GM23338 (cell line): ENCODE measurements at regions not wholly inside any gene's neighbourhood (a gene's known extent, or its start where the extent isn't known, plus 50 kb on each side); places are given as distances from the start of the nearest gene placed in this dataset.

ENCODE experiments used
- ATAC-seq: fragments of 200-7000 bp; cut with Tn5 transposase; 3 replicates; pipeline ENCODE4 v1.9.1; 2020
- DNase-seq: peaks from one replicate; pipeline ENCODE4 v3.0.0-alpha.2; 2015; ENCODE audit warnings: low spot score
- H2AFZ ChIP-seq: fragments of 200-600 bp; sonication (generic); 2 replicates; pipeline ENCODE4 v1.8.0; 2016; ENCODE audit warnings: antibody characterized with exemption, mild to moderate bottlenecking, moderate library complexity
- H3F3A ChIP-seq: fragments of 200-600 bp; sonication (generic); replicated peaks from 2 replicates; pipeline ENCODE4 v1.8.0; 2017; ENCODE audit warnings: antibody characterized with exemption, mixed run types, low read depth
- H3K27ac ChIP-seq: fragments of 200-600 bp; sonication (generic); 2 replicates; pipeline ENCODE4 v1.6.1; 2016; ENCODE audit warnings: low read depth
- H3K27me3 ChIP-seq: fragments of 200-600 bp; sonication (generic); 2 replicates; pipeline ENCODE4 v1.8.0; 2016; ENCODE audit warnings: mild to moderate bottlenecking, mixed run types, moderate library complexity; ENCODE audit not compliant: insufficient read depth
- H3K36me3 ChIP-seq: fragments of 200-600 bp; sonication (generic); 2 replicates; pipeline ENCODE4 v1.8.0; 2016; ENCODE audit warnings: mild to moderate bottlenecking; ENCODE audit not compliant: insufficient read depth
- H3K4me1 ChIP-seq: fragments of 200-600 bp; sonication (generic); 2 replicates; pipeline ENCODE4 v1.8.0; 2016; ENCODE audit warnings: mild to moderate bottlenecking, moderate library complexity; ENCODE audit not compliant: insufficient read depth
- H3K4me2 ChIP-seq: fragments of 200-600 bp; sonication (generic); 2 replicates; pipeline ENCODE4 v1.7.1; 2017; ENCODE audit warnings: mixed run types
- H3K4me3 ChIP-seq: fragments of 200-600 bp; sonication (generic); 2 replicates; pipeline ENCODE4 v1.6.1; 2016; ENCODE audit warnings: mixed run types
- H3K79me2 ChIP-seq: fragments of 200-600 bp; sonication (generic); replicated peaks from 2 replicates; pipeline ENCODE4 v1.8.0; 2017; ENCODE audit warnings: mild to moderate bottlenecking; ENCODE audit not compliant: insufficient read depth
- H3K9me2 ChIP-seq: fragments of 200-600 bp; sonication (generic); 2 replicates; pipeline ENCODE4 v1.8.0; 2017; ENCODE audit not compliant: insufficient read depth
- H4K20me1 ChIP-seq: fragments of 200-600 bp; sonication (generic); replicated peaks from 2 replicates; pipeline ENCODE4 v1.8.0; 2017; ENCODE audit warnings: mild to moderate bottlenecking; ENCODE audit not compliant: insufficient read depth
- H3K27ac Mint-ChIP-seq: 2 replicates; pipeline ENCODE4 v1.8.0; 2020; ENCODE audit warnings: inconsistent platforms, mild to moderate bottlenecking, moderate library complexity, mixed read lengths
- H3K27me3 Mint-ChIP-seq: 3 replicates; pipeline ENCODE4 v1.8.0; 2022; ENCODE audit warnings: low read depth, mild to moderate bottlenecking, moderate library complexity, mixed read lengths, inconsistent platforms; ENCODE audit not compliant: insufficient read depth, poor library complexity
- H3K36me3 Mint-ChIP-seq: 3 replicates; pipeline ENCODE4 v1.8.0; 2021; ENCODE audit warnings: low read depth, mild to moderate bottlenecking, inconsistent platforms, moderate library complexity, mixed read lengths
- H3K4me1 Mint-ChIP-seq: 3 replicates; pipeline ENCODE4 v1.8.0; 2020; ENCODE audit warnings: mild to moderate bottlenecking, inconsistent platforms, mixed read lengths
- H3K4me3 Mint-ChIP-seq: 3 replicates; pipeline ENCODE4 v1.8.0; 2021; ENCODE audit warnings: moderate library complexity, mild to moderate bottlenecking, inconsistent platforms, mixed read lengths
- H3K9me3 Mint-ChIP-seq: 3 replicates; pipeline ENCODE4 v1.8.0; 2020; ENCODE audit warnings: moderate library complexity, mild to moderate bottlenecking, inconsistent platforms, mixed read lengths
- CREB1 ChIP-seq: fragments of 250-450 bp; sonication (Bioruptor Pico); IDR thresholded peaks from 2 replicates; pipeline ENCODE4 v1.5.0; 2020; ENCODE audit warnings: low read depth, mild to moderate bottlenecking, moderate library complexity
- ETS1 ChIP-seq: IDR thresholded peaks from 2 replicates; pipeline ENCODE4 v1.6.1; 2016; ENCODE audit warnings: antibody characterized with exemption
- EZH2 ChIP-seq: fragments of 200-600 bp; sonication (generic); IDR thresholded peaks from one replicate; pipeline ENCODE4 v1.8.0; 2017; ENCODE audit warnings: antibody characterized with exemption, mild to moderate bottlenecking, low read depth; ENCODE audit not compliant: unreplicated experiment
- EZH2phosphoT487 ChIP-seq: fragments of 200-600 bp; sonication (generic); IDR thresholded peaks from one replicate; pipeline ENCODE4 v1.8.1; 2018; ENCODE audit warnings: antibody characterized with exemption; ENCODE audit not compliant: unreplicated experiment
- JUNB ChIP-seq: IDR thresholded peaks from one replicate; pipeline ENCODE4 v1.6.1; 2016; ENCODE audit warnings: antibody characterized with exemption; ENCODE audit not compliant: unreplicated experiment
- NANOG ChIP-seq: IDR thresholded peaks from 2 replicates; pipeline ENCODE4 v1.6.1; 2016; ENCODE audit warnings: antibody characterized with exemption, borderline replicate concordance
- POLR2AphosphoS5 ChIP-seq: IDR thresholded peaks from 2 replicates; pipeline ENCODE4 v1.6.1; 2016; ENCODE audit warnings: antibody characterized with exemption, low read depth
- STAT1 ChIP-seq: IDR thresholded peaks from one replicate; pipeline ENCODE4 v1.6.1; 2016; ENCODE audit warnings: antibody characterized with exemption; ENCODE audit not compliant: unreplicated experiment
- ZNF114 ChIP-seq: fragments of 250-450 bp; sonication (Bioruptor Pico); IDR thresholded peaks from 2 replicates; pipeline ENCODE4 v1.5.0; 2020; ENCODE audit warnings: mild to moderate bottlenecking, moderate library complexity
- ZNF331 ChIP-seq: fragments of 250-450 bp; sonication (Bioruptor Pico); IDR thresholded peaks from 2 replicates; pipeline ENCODE4 v1.5.0; 2020; ENCODE audit warnings: low read depth, mild to moderate bottlenecking, moderate library complexity
- TF ChIP-seq, protein P1 (sequence below), 2 experiments: fragments of 200-600 bp in 1 of 2; sonication (generic) in 1 of 2; conservative IDR thresholded peaks; 2 replicates each; pipeline versions ENCODE4 v1.5.1 to v1.6.1; 2016 to 2017; ENCODE audit warnings: antibody characterized with exemption in 2 of 2, low read depth in 2 of 2, mild to moderate bottlenecking in 2 of 2, moderate library complexity in 1 of 2
- TF ChIP-seq, protein P2 (sequence below): IDR thresholded peaks from one replicate; pipeline ENCODE4 v1.6.1; 2018; ENCODE audit warnings: antibody characterized with exemption; ENCODE audit not compliant: unreplicated experiment

DNA sequence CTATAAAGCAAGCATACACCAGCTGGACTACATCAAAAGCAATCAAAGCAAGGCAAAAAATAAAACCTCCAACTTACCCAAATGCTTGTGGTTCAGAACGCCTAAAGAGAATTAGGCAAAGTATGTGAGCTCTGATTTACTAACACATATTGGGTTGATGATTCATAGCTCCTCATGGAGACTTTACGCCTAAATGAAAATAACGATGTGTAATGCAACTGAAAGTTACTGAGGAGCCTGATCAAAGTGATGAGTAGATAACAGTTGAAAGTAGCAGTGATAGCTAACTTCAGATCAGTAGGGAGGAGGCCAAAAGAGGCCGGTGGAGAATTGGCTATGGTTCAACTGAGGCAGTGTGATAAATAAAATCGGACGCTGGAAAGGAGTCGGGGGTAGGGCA lies 85.0 kb downstream of the MPP7 start (continued):
- TF ChIP-seq, protein P1, sequence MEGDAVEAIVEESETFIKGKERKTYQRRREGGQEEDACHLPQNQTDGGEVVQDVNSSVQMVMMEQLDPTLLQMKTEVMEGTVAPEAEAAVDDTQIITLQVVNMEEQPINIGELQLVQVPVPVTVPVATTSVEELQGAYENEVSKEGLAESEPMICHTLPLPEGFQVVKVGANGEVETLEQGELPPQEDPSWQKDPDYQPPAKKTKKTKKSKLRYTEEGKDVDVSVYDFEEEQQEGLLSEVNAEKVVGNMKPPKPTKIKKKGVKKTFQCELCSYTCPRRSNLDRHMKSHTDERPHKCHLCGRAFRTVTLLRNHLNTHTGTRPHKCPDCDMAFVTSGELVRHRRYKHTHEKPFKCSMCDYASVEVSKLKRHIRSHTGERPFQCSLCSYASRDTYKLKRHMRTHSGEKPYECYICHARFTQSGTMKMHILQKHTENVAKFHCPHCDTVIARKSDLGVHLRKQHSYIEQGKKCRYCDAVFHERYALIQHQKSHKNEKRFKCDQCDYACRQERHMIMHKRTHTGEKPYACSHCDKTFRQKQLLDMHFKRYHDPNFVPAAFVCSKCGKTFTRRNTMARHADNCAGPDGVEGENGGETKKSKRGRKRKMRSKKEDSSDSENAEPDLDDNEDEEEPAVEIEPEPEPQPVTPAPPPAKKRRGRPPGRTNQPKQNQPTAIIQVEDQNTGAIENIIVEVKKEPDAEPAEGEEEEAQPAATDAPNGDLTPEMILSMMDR (conservative IDR thresholded peaks at IDR 0.05; ENCODE audit: low read depth in 2 of 2), result no peak
- TF ChIP-seq EZH2 (no peak), STAT1 (no peak), POLR2AphosphoS5 (no peak), NANOG (no peak), ETS1 (no peak), EZH2phosphoT487 (no peak)
- TF ChIP-seq, protein P2, sequence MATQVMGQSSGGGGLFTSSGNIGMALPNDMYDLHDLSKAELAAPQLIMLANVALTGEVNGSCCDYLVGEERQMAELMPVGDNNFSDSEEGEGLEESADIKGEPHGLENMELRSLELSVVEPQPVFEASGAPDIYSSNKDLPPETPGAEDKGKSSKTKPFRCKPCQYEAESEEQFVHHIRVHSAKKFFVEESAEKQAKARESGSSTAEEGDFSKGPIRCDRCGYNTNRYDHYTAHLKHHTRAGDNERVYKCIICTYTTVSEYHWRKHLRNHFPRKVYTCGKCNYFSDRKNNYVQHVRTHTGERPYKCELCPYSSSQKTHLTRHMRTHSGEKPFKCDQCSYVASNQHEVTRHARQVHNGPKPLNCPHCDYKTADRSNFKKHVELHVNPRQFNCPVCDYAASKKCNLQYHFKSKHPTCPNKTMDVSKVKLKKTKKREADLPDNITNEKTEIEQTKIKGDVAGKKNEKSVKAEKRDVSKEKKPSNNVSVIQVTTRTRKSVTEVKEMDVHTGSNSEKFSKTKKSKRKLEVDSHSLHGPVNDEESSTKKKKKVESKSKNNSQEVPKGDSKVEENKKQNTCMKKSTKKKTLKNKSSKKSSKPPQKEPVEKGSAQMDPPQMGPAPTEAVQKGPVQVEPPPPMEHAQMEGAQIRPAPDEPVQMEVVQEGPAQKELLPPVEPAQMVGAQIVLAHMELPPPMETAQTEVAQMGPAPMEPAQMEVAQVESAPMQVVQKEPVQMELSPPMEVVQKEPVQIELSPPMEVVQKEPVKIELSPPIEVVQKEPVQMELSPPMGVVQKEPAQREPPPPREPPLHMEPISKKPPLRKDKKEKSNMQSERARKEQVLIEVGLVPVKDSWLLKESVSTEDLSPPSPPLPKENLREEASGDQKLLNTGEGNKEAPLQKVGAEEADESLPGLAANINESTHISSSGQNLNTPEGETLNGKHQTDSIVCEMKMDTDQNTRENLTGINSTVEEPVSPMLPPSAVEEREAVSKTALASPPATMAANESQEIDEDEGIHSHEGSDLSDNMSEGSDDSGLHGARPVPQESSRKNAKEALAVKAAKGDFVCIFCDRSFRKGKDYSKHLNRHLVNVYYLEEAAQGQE, result no peak

DNA sequence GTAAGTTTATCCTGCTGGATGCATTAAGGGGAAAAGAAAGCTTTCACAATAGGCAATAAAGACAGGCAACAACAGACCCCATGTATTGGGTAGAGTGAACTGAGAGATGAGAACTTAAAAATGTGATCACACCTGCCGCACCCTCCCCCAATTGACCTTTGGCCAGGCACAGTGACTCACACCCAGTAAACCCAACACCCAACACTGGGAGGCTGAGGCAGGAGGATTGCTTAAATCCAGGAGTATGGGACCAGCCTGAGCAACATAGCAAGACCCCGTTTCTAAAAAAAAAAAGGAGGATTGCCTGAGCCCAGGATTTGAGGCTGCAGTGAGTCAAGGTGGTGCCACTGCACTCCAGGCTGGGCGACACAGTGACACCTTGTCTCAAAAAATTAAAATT lies 86.9 kb downstream of the MPP7 start:
- Mint-ChIP-seq H3K4me1 (peaks cover 60% of the 10 kb centered on the region), H3K27me3 (peaks cover 3% of the 10 kb centered on the region), H3K4me3 (no peak overlapping the region), H3K27ac (no peak overlapping the region), H3K9me3 (no peaks in the 10 kb centered on the region), H3K36me3 (no peaks in the 10 kb centered on the region)
- Histone ChIP-seq H3F3A (no peaks in the 10 kb centered on the region), H3K27ac (no peak overlapping the region), H3K4me1 (peaks cover 29% of the 10 kb centered on the region), H3K4me2 (0 out of 2 replicates have a peak overlapping the region, but pooled peaks have one; percentile 24), H2AFZ (no peak overlapping the region), H3K9me2 (no peaks in the 10 kb centered on the region), H3K4me3 (no peak overlapping the region), H3K36me3 (no peaks in the 10 kb centered on the region), H3K79me2 (no peaks in the 10 kb centered on the region), H3K27me3 (no peaks in the 10 kb centered on the region), H4K20me1 (no peaks in the 10 kb centered on the region)
- DNase-seq (no peak), ATAC-seq (no peak)
- TF ChIP-seq EZH2 (no peak), ZNF114 (CRISPR knock-in tag) (no peak), EZH2phosphoT487 (no peak), CREB1 (CRISPR knock-in tag) (no peak), ETS1 (no peak), STAT1 (no peak), ZNF331 (CRISPR knock-in tag) (no peak), NANOG (no peak), JUNB (no peak)
- TF ChIP-seq, protein P1 (conservative IDR thresholded peaks at IDR 0.05; ENCODE audit: low read depth in 2 of 2), result no peak
- TF ChIP-seq, protein P2, result no peak
